Gastroesophageal sphincter (tissue), 4 donors: ENCODE measurements at regions not wholly inside any gene's neighbourhood (a gene's known extent, or its start where the extent isn't known, plus 50 kb on each side); places are given as distances from the start of the nearest gene placed in this dataset.

Experiments
- ATAC-seq: fragments of 150-250 bp; one replicate; pipeline ENCODE4 v1.9.1; 2016; ENCODE audit warnings: mild to moderate bottlenecking, moderate library complexity
- H3K27ac ChIP-seq, 4 donors: fragments of 200-600 bp; sonication (generic) in 3 of 4; 1 replicate in 3 of 4; 2 replicates in 1 of 4; pipeline ENCODE4 v1.5.1; 2016 to 2019
- H3K27me3 ChIP-seq: fragments of 200-600 bp; sonication (generic); one replicate; pipeline ENCODE4 v1.5.1; 2019
- H3K36me3 ChIP-seq, 2 donors: fragments of 200-600 bp; sonication (generic); one replicate each; pipeline ENCODE4 v1.5.1; 2019; ENCODE audit warnings: control low read depth in 1 of 2
- H3K4me1 ChIP-seq, 3 donors: fragments of 200-600 bp; sonication (generic); 1 replicate in 2 of 3; 2 replicates in 1 of 3; pipeline ENCODE4 v1.5.1; 2016 to 2019; ENCODE audit warnings: control low read depth in 2 of 3
- H3K4me3 ChIP-seq, 2 donors: fragments of 200-600 bp; sonication (generic); one replicate each; pipeline ENCODE4 v1.5.1; 2019; ENCODE audit warnings: mild to moderate bottlenecking in 1 of 2, moderate library complexity in 1 of 2
- H3K9me3 ChIP-seq, 3 donors: fragments of 200-600 bp; sonication (generic); one replicate each; pipeline ENCODE4 v1.5.1; 2017 to 2019; ENCODE audit warnings: control low read depth in 2 of 3
- EP300 ChIP-seq: sonication (generic); formaldehyde crosslinking; IDR thresholded peaks from one replicate; pipeline ENCODE4 v1.6.1; 2017; ENCODE audit warnings: antibody characterized with exemption, mild to moderate bottlenecking
- POLR2A ChIP-seq, 2 donors: fragments of 450-650 bp; IDR thresholded peaks; one replicate each; pipeline ENCODE4 v1.6.1; 2017; ENCODE audit warnings: antibody characterized with exemption in 2 of 2, mild to moderate bottlenecking in 2 of 2, moderate library complexity in 1 of 2
- POLR2AphosphoS5 ChIP-seq: sonication (generic); formaldehyde crosslinking; IDR thresholded peaks from one replicate; pipeline ENCODE4 v1.6.1; 2017; ENCODE audit warnings: antibody characterized with exemption
- WGBS, 2 donors: methylation state at CpG; one replicate each; pipeline ENCODE4 v1.1.5; 2018; ENCODE audit warnings: low coverage in 1 of 2; 5-methylcytosine and 5-hydroxymethylcytosine counted together
- TF ChIP-seq, protein P1 (sequence below), 4 experiments: fragments of 200-600 bp in 2 of 4; fragments of 450-650 bp in 2 of 4; sonication (generic) in 1 of 4; IDR thresholded peaks; one replicate each; pipeline ENCODE4 v1.5.1; 2017 to 2019; ENCODE audit warnings: antibody characterized with exemption in 4 of 4, mild to moderate bottlenecking in 2 of 4, moderate library complexity in 2 of 4

- peaks cover 0 to 5% (median 0%) of the 10 kb centered on the region in 3 donors for H3K9me3 ChIP-seq
- ATAC-seq = no peak
- H3K36me3 ChIP-seq = no peaks in the 10 kb centered on the region
- TF ChIP-seq POLR2AphosphoS5 (no peak), EP300 (no peak), POLR2A (IDR thresholded peaks at IDR 0.05) (no peak)
- TF ChIP-seq, protein P1, sequence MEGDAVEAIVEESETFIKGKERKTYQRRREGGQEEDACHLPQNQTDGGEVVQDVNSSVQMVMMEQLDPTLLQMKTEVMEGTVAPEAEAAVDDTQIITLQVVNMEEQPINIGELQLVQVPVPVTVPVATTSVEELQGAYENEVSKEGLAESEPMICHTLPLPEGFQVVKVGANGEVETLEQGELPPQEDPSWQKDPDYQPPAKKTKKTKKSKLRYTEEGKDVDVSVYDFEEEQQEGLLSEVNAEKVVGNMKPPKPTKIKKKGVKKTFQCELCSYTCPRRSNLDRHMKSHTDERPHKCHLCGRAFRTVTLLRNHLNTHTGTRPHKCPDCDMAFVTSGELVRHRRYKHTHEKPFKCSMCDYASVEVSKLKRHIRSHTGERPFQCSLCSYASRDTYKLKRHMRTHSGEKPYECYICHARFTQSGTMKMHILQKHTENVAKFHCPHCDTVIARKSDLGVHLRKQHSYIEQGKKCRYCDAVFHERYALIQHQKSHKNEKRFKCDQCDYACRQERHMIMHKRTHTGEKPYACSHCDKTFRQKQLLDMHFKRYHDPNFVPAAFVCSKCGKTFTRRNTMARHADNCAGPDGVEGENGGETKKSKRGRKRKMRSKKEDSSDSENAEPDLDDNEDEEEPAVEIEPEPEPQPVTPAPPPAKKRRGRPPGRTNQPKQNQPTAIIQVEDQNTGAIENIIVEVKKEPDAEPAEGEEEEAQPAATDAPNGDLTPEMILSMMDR (IDR thresholded peaks at IDR 0.05) = no peak
- no peaks in the 10 kb centered on the region for H3K4me1 ChIP-seq
- no peak overlapping the region for H3K27ac ChIP-seq
- no peak overlapping the region for H3K4me3 ChIP-seq
- WGBS, 2 donors = 32 to 50% methylated on average over 1 of the region's 1 CpG
- peaks cover 7% of the 10 kb centered on the region for H3K27me3 ChIP-seq
Measured at GRCh38 chr11:20283475-20283874, 80.0 kb upstream of the HTATIP2 start.

DNA sequence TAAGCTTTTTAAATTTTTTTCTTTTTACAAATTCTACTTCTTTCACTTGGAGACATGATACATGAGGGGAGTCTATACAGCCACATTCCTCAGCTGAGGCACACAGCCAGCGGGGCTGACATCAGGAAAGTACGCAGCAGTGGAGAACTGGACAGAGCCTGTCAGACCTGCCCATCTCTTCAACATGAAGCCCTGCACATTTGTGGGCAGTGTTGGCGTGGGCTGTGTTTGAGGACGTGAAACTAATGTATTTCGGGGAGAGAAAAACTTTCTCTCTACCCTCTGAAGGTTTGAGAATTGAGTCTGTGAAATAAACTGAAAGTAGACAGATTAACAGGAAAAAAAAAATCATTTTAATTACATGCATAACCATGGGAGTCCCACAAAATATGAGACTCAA, 84.8 kb upstream of the HTATIP2 start:
- TF ChIP-seq POLR2AphosphoS5 (no peak), EP300 (no peak), POLR2A (IDR thresholded peaks at IDR 0.05) (no peak)
- TF ChIP-seq, protein P1 (IDR thresholded peaks at IDR 0.05) = no peak
- H3K4me3 ChIP-seq = no peak overlapping the region
- no peak for ATAC-seq
- no peaks in the 10 kb centered on the region for H3K36me3 ChIP-seq
- WGBS, 2 donors = 30 to 34% methylated on average over 4 to 5 of the region's 5 CpGs
- H3K27me3 ChIP-seq = peaks cover 7% of the 10 kb centered on the region
- H3K9me3 ChIP-seq = peaks cover 0 to 5% (median 0%) of the 10 kb centered on the region in 3 donors
- H3K27ac ChIP-seq = no peak overlapping the region
- no peaks in the 10 kb centered on the region for H3K4me1 ChIP-seq

DNA sequence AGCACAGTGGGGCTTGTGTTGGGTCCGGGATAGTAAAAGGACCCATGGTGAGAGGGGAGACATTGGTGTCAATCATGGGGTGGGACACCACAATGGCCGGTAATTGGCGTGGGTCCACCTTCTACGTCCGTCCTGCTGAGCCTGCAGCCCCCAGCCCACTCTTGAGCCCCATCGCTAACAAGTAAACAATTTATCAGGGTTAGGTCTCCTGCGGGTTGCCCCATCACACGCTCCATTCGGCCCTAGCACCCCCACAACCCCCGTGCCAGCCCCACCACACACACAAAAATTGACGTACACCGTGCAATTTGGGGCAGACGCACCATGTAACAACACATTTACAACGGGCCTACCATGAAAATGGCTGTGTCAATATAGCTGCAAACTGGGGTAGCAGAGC, 86.5 kb upstream of the HTATIP2 start:
- 67 to 80% methylated on average over 6 to 14 of the region's 14 CpGs for WGBS, 2 donors
- H3K36me3 ChIP-seq = no peaks in the 10 kb centered on the region
- TF ChIP-seq EP300 (no peak), POLR2A (IDR thresholded peaks at IDR 0.05) (no peak)
- no peak overlapping the region for H3K4me3 ChIP-seq
- peaks cover 7% of the 10 kb centered on the region for H3K27me3 ChIP-seq
- no peaks in the 10 kb centered on the region for H3K9me3 ChIP-seq
- no peak overlapping the region for H3K27ac ChIP-seq
- H3K4me1 ChIP-seq = no peaks in the 10 kb centered on the region
- no peak for ATAC-seq

DNA sequence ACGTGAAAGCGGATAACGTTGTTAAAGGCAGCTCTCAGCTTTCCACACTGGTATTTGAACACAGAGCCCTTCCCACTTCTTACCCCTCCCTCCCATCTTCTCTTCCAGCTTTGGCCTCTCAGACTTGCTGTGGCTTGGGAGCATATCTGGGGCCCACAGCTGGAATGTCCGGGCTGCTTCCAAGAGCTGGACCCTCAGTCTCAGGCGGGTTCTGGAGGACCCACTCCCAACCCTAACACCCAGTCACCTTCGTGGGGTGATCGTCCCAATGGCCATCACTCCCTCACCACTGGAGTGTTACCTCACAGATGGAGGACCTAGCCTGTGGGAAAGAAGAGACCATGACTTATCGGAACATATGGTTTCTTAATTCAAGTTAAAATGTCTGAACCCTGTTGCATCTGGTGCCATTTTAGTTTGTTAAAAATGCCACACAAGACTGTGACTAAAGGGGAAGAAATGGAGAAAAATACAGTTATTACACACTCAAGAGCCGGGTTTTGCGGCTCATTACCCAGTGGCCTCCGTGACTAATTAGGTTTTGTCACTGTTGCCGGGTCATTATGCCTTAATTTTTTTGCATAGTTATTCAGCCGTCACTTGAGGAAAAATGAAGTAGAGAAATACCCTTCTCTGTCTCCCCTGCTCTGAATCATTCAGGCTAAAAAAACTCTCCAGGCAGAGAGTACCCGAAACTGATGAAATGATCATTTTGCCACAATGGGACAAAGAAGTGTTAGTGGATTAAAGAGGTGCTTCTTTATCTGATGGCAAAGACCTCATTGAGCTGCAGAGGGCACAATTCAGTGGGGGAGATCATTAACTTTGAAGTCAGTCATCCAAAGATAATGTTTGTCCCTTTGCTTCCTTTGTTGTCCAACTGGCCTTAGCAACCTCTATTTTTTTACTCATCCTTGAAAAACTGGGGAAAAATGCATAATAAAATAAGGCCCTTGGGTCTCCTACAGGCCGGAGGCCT, 87.2 kb upstream of the HTATIP2 start:
- TF ChIP-seq, protein P1 (IDR thresholded peaks at IDR 0.05) = no peak
- TF ChIP-seq EP300 (no peak), POLR2AphosphoS5 (no peak), POLR2A (IDR thresholded peaks at IDR 0.05) (no peak)
- Histone ChIP-seq H3K27me3 (peaks cover 7% of the 10 kb centered on the region), H3K27ac (no peak overlapping the region), H3K9me3 (no peaks in the 10 kb centered on the region), H3K36me3 (no peaks in the 10 kb centered on the region), H3K4me3 (no peak overlapping the region), H3K4me1 (no peaks in the 10 kb centered on the region)
- ATAC-seq = no peak
- WGBS, 2 donors = 86 to 87% methylated on average over 9 to 14 of the region's 15 CpGs

GRCh38 chr11:20274031-20274430, 89.5 kb upstream of the HTATIP2 start:
- Histone ChIP-seq H3K4me1 (no peaks in the 10 kb centered on the region), H3K4me3 (no peak overlapping the region), H3K9me3 (no peaks in the 10 kb centered on the region), H3K27ac (no peak overlapping the region), H3K36me3 (no peaks in the 10 kb centered on the region), H3K27me3 (peaks cover 8% of the 10 kb centered on the region)
- no peak for ATAC-seq
- TF ChIP-seq POLR2AphosphoS5 = no peak
- no peak for TF ChIP-seq EP300
- TF ChIP-seq POLR2A (IDR thresholded peaks at IDR 0.05) = no peak
- 48 to 66% methylated on average over 4 to 5 of the region's 5 CpGs for WGBS, 2 donors

- no peaks in the 10 kb centered on the region for H3K9me3 ChIP-seq
- no peak for TF ChIP-seq POLR2A (IDR thresholded peaks at IDR 0.05)
- TF ChIP-seq POLR2AphosphoS5 = no peak
- TF ChIP-seq EP300 = no peak
- TF ChIP-seq, protein P1 (IDR thresholded peaks at IDR 0.05) = no peak
- no peak overlapping the region for H3K4me3 ChIP-seq
- H3K27ac ChIP-seq = no peak overlapping the region
- WGBS, 2 donors = 63% methylated on average over 3 of the region's 3 CpGs
- H3K36me3 ChIP-seq = no peaks in the 10 kb centered on the region
- no peaks in the 10 kb centered on the region for H3K4me1 ChIP-seq
- peaks cover 26% of the 10 kb centered on the region for H3K27me3 ChIP-seq
- no peak for ATAC-seq
Measured at GRCh38 chr11:20261526-20261925, 101.3 kb upstream of the DBX1 start.
